ENCODE measurements at regions not wholly inside any gene's neighbourhood (a gene's known extent, or its start where the extent isn't known, plus 50 kb on each side); places are given as distances from the start of the nearest gene placed in this dataset.

DNA sequence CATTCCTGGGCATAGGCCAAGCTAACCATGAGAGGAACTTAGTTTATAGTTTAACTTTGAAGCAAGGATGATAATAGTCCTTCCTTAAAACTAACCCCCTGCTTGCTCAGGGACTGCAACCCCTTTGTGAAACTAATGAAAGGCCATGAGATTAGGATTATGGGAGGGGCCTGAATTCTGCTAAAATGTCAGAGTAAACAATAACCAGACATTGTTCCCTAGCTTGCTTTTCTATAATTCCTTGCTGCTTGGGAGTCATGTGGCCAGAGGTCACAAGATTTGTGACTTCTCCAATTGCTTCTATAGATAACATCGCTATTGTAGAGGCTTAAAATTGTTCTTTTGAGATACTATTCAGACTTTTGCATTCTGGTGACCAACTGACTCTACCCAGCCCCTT, 634.0 kb downstream of the TBC1D4 start:
- ATAC-seq, result no peak
- intact Hi-C loops (cut with DNase I, micrococcal nuclease), result no loop called here
- no peak for DNase-seq

DNA sequence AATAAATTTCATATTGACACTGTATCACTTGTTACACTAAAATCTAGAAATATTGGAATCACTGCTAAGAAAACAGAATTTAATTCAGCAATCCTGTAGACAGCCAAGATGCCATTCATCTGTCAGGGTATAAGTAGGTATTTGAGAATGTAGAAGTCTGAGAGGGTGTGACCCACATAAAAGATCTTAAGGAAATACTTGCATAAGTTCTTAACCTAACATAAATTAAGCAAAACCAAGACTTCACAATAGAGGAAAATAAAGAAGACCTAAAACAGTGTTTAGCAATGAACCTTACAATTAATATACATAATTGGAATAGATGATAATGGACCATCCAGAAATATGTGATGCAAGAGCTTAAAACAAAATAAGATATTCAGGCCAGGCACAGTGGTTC, 636.2 kb downstream of the TBC1D4 start:
- ATAC-seq, result no peak

DNA sequence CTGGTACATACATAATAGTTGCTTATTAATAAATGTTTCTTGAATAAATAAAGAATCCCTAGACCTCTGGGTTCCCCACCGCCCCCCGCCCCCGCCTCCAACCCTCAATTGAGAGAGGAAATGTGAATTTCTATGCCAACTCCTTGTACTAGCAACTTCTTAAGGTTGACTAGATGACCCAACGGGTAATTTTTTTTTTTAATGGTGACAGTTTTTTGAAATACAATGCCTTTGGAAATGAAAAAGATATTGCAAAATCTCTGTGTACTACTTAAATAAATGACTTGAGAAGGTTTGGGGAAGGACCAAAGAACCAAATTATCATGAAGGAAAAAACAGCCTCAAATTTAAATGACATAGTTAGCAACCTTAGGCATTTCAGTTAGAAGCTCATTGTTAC, 640.3 kb downstream of the TBC1D4 start:
- intact Hi-C loops (cut with DNase I, micrococcal nuclease), result no loop called here
- DNase-seq, result no peak
- no peak for ATAC-seq

More for the DNA sequence above, 636.2 kb downstream of the TBC1D4 start:
- no peak for DNase-seq
- intact Hi-C loops (cut with DNase I, micrococcal nuclease), result no loop called here

DNA sequence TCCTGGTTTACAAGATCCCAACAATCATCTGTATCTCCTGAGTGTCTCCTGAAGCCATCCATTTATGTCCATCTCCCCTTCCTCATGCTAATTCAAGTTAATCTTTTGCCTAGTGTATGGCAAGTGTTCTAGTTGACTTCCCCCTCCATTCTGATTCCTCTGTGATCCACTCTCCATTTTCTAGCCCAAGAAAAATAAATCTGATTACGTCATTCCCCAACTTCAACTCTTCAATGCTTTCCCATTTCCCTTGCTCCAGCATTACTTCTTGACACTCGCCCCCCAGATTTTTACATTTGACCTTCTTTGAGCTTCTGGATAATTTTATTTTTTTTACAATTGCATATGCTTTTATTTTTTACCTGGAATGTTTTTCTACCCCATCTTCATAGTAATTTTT, 640.8 kb downstream of the TBC1D4 start:
- DNase-seq (no peak), ATAC-seq (no peak)
- intact Hi-C loops (cut with DNase I, micrococcal nuclease), result no loop called here

DNA sequence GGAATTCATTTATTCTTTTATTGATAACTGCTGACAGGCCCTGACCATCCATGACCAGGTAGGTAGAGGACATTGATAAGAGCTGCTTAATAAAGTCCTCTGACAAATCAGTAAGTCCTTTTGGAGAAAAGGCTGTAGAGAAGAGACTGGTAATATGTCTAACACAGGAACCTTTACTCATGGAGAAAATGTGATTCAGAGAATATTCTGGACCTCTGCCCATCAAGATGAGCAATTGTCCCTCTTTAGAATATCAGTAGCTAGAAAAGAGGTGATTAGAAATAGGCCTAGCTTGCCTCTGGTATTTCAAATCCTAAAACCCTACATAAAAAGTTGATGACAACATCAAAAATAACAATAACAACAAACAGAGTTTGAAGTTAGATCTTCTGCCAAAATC, 642.3 kb downstream of the TBC1D4 start:
- intact Hi-C loops (cut with DNase I, micrococcal nuclease), result no loop called here
- ATAC-seq (no peak), DNase-seq (no peak)

DNA sequence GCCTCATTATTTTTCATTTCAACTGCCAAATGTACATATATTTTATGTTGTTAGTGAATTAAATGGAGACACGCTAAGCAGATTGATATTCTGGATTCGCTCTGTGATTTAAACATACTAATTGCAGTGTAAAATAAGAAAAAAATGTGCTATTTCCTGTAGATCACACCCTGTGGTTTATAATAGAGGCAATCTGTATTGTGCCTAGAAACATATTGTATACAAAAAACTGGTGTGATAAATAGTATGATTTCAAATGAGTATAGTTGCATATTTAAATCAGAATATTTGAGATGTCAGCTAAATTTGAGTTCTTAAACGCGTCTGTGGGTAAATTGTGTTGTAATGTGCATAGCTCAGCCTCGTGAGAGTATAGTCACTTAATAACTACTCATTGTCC, 643.9 kb downstream of the TBC1D4 start:
- intact Hi-C loops (cut with DNase I, micrococcal nuclease), result no loop called here
- no peak for DNase-seq
- no peak for ATAC-seq

DNA sequence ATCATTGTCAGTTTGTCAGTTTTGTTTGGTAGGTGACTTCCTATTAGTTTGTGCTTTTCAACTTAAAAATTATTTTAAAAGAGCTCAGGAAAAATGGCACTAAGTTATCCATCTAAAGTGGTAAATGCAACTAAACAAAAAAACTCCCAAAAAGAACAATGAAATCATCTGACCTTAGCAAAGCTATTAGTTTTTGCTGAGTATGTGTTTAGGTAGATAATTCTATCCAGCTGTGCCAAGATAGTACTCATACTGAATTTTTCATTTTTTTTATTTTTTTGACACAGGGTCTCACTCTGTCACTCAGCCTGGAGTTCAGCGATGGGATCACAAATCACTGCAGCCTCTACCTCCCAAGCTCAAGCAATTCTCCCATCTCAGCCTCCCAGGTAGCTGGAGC, 645.3 kb downstream of the TBC1D4 start:
- intact Hi-C loops (cut with DNase I, micrococcal nuclease), result no loop called here
- ATAC-seq (no peak), DNase-seq (no peak)

DNA sequence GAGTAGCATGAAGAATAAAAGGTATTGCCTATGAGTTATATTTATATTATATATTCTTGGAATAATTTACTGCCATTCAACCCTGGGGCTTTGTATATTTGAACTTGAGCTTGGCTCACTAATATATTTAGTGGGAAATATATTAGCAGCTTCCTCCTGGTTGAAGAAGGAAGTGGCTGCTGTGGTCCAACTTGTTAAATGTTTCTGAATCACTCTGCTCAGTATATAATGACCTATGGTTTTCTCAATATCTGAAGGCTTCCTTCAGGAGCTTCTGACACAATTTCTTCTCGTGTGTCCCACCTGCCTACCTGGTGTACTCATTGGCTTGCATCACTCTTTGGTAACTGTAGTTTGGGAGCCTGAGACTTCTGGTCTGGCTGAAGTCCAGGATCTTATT, 646.4 kb downstream of the TBC1D4 start:
- no peak for ATAC-seq
- intact Hi-C loops (cut with DNase I, micrococcal nuclease), result no loop called here
- DNase-seq, result no peak

DNA sequence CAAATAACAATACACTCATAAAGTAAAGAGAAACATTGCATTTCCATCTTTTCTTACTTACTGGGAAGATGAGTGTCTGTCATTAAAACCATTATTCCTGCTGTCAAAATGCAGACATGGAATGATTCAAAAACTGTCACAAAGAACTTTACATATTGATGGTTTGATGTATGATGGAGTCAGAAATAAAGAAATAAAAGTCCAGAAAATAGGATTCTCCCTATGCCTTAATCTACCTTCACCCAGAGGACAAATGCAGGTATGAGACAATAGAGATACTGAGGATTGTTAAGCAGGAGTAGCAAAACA, 656.1 kb downstream of the TBC1D4 start:
- ATAC-seq (no peak), DNase-seq (no peak)
- intact Hi-C loops (cut with DNase I, micrococcal nuclease), result no loop called here

DNA sequence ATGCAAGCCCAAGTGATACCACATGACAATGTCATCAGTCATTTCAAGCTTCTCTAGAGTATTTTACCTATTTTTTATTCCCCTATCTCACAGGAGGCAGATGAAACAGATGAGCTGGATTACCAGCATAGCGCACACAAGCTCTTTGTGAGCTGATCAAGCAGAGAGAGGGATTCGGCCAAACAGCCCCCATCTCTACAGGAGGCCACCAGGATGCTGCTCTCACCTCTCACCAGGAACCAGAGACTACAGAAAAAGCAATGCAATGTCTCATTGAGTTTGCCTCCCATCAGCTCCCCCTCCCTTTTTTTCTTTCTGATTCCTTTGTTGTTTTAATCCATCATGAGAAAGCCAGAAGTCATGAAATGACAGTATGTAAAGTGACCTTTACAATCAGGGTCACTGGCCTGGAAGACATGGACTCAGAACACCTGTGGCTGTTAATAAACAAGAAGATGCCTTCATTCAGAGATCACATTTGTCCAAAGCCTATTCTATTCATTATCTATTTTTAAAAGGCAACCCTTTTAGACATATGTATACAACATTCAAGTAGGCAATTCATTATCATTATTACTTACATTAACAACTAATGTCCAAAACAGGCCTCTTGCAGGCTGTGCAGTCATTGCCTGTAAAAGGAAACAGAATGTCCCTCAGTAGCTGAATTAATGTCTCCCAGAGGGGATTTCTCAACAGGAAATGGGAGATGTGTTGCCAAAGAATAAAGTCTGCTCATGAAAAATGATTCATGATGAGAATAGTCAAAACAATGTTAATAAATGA, 656.6 kb downstream of the TBC1D4 start:
- DNase-seq (no peak), ATAC-seq (no peak)
- intact Hi-C loops (cut with DNase I, micrococcal nuclease), result no loop called here

DNA sequence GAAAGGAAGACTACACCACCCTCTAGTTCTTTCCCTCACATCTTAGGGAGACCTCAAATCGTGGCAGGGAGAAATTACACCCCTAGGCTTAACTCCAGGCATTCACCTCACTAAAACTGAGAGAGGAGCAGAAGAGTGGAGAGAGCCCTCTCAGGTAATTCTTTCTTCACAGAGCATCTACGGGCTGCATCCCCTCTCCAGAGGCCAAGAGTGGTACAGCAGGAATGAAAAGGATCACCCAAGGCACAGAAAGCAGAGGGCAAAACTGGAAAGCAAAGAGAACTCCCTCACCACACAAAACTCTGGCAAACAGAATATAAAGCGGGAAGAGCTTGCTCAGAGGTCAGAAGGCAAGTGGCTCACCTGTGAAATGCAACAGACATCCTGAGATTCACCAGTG, 661.2 kb downstream of the TBC1D4 start:
- intact Hi-C loops (cut with DNase I, micrococcal nuclease), result no loop called here
- ATAC-seq (no peak), DNase-seq (no peak)

DNA sequence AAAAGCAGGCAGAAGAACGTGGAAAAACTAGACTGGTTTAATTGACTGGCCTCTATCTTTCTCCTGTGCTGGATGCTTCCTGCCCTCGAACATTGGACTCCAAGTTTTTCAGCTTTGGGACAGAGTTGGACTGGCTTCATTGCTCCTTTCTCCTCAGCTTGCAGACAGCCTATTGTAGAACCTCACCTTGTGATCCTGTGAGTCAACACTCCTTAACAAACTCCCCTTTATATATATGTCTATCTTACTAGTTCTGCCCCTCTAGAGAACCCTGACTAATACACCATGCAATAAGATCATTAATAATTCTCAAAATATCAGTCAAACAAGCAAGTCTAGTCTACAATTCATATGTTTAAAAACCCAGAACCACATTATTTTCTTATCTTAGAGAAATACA, 662.4 kb downstream of the TBC1D4 start:
- no peak for DNase-seq
- intact Hi-C loops (cut with DNase I, micrococcal nuclease), result no loop called here
- no peak for ATAC-seq

DNA sequence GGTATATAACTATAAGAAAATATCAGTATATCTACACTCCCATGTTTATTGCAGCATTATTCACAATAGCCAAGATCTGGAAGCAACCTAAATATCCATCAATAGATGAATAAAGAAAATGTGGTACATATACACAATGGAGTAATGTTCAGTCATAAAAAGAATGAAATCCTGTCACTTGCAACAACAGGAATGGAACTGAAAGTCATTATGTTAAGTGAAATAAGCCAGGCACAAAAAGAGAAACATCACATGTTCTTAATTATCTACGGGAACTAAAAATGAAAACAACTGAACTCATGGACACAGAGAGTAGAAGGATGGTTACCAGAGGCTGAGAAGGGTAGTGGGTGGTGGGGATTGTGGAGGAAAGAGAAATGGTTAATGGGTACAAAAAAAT, 665.2 kb downstream of the TBC1D4 start:
- no peak for DNase-seq
- no peak for ATAC-seq
- intact Hi-C loops (cut with DNase I, micrococcal nuclease), result no loop called here

DNA sequence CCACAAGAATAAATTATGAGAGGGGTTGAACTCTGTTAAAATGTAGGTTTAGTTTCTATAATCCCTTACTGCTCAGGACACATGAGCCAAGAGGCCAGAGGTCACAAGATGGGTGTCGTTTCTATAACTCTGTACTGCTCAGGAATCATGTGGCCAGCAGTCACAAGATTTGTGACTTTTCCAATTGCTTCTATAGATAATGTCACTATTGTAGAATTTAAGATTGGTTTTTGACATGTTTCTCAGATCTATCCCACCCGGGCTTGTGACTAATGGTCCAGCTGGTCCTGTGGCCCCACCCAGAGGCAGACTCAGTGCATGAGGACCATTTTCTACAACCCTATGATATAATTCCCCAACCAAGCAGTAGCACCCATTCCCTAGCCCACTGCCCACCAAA, 662.0 kb upstream of the KLF12 start:
- intact Hi-C loops (cut with DNase I, micrococcal nuclease), result no loop called here
- ATAC-seq (no peak), DNase-seq (no peak)

DNA sequence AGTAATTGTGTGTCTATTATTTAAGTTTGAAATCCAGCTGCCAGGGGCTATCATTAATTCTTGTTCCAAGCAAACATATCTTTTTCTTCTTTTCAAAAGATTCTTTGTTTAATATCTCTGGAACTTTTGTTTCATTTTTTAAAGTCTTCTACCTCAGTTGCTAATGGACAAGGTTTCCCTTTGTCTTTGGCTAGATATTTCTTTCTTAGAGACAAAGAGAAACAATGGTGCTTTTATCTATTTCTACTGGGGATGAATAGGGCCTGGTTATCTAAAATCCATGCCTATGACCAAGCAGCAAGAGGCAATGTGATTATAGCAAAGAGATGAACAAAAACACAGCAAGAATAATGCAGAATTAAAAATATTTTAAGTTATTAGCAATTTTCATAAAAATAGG, 661.3 kb upstream of the KLF12 start:
- intact Hi-C loops (cut with DNase I, micrococcal nuclease), result no loop called here
- DNase-seq (no peak), ATAC-seq (no peak)

DNA sequence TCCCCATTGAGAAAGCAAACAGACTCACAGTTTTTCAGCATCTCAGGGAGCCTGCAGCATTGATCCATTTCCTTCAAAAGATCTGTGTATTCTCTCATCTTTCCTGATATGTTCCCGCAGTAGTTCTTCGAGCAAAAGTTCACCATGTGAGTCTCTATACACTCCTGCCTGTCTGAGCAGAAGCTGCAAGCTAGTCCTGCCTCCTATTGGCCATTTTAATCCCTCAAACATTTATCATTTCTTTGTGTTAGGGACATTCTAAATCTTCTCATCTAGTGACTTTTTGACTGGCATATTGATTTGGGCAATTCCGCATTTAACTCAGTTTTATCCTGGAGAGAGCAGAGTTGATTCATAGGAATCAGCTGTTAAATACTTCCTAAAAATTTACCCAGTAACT, 660.4 kb upstream of the KLF12 start:
- intact Hi-C loops (cut with DNase I, micrococcal nuclease), result no loop called here
- no peak for DNase-seq
- ATAC-seq, result no peak

DNA sequence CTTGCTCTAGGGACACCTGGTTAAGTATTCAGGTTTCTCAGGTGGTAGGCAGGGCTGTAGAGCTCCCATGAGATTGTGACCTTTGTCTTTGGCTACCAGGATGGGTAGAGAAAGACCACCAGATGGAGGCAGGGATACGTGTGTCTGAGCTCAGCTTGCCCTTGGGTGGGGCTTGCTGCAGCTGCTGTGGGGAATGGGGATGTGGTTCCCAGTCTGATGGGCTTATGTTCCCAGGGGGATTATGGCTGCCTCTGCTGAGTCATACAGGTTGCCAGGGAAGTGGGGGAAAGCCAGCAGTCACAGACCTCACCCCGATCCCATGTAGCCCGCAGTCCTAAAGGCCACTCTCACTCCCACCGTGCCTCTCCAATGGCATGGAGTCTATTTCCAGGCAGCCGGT, 659.9 kb upstream of the KLF12 start:
- no peak for ATAC-seq
- DNase-seq, result no peak
- intact Hi-C loops (cut with DNase I, micrococcal nuclease), result no loop called here

DNA sequence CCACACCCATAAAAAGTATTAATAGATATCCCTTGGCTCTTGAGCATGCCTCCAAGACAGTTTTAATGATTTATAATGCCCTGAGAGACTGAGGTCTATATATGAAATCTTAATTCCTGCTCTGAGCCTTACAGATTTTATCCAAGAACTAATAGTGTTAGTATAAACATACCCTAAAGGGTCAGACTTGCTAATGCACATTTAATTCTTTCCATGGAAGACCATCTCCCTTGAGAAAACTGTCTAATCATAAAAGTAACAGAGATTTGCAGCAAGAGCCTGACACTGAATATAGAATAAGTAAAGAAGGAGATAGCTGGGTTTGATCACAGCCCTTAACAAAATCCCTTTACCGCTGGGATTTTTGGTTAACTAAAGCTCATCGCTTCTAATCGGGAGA, 650.8 kb upstream of the KLF12 start:
- DNase-seq, result no peak
- intact Hi-C loops (cut with DNase I, micrococcal nuclease), result no loop called here
- ATAC-seq, result no peak

DNA sequence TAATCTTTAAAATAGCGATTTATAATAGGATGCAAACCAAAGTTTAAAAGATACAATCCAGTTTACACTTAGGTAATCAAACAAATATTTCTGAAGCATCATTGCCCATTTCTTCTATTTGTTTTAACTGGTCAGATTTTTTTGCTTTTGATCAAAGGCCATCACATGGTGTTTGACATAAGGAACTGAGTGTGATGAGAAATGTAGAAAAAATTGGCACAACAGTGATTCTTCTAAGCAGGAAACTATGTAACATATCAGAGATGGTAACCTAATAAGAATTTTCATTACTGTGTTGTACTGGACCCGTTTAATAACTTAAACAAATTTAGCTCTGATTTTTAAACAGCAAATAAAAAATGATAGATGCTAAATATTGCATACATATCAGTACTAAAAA, 644.7 kb upstream of the KLF12 start:
- DNase-seq (no peak), ATAC-seq (no peak)
- intact Hi-C loops (cut with DNase I, micrococcal nuclease), result no loop called here

DNA sequence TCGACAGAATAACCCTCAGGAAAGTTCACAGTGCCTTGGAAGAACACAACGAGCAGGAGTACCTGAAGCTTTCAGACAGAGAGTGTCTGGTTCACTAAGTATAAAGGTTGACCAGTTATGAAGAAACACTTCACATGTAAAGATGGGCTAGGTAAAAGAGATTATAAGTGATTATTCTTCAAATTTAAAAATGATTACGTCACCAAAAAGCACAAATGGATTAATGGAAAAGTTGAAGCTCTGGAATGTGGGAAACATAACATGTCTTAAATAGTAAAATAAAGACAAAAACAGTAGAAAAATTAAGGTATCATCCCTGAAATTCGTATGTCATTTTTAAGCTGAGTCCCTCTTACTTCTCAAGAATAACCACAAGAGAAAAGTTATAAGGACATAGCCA, 643.9 kb upstream of the KLF12 start:
- no peak for DNase-seq
- intact Hi-C loops (cut with DNase I, micrococcal nuclease), result no loop called here
- ATAC-seq, result no peak

DNA sequence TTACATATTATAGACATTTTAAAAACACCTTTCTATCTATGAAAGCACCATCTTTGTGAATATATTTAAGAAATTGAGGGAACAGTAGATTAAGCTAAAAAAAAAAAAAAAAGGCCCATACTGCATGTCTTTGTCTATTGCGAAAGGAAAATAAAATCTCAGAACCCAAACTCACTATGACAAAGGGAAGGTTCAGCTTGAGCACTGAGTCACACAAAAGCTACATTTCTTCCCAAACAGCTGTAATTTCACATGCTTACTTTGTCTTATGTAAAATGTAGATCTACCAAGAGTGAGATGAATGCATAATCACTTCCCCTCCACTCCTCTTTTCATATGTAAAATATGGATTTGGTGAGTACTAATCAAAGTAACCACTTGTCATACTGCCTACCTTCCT, 640.1 kb upstream of the KLF12 start:
- DNase-seq (no peak), ATAC-seq (no peak)
- intact Hi-C loops (cut with DNase I, micrococcal nuclease), result no loop called here

DNA sequence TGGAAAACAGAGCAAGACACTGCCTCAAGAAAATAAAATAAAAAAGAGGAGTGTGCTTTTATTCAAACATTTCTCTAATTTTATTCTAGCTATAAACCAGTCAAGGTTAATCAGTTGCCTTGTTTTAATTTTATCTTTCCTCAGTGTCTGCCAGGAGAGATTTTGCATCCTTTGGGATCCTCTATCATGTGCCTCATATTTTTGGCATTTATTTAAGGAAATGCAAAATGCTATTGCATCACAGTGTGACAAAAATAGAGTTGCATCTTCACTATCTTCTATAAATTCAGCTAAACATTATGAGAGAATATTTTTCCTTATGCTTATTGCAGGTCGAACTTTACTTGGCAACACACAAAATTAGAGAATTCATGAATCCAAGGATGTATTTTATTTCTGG, 639.0 kb upstream of the KLF12 start:
- DNase-seq (no peak), ATAC-seq (no peak)
- intact Hi-C loops (cut with DNase I, micrococcal nuclease), result no loop called here
